ENCODE measurements at regions not wholly inside any gene's neighbourhood (a gene's known extent, or its start where the extent isn't known, plus 50 kb on each side); places are given as distances from the start of the nearest gene placed in this dataset.

- TF ChIP-seq AR (CRISPR knock-in tag; IDR thresholded peaks at IDR 0.05) (no peak), CREB1 (CRISPR knock-in tag; IDR thresholded peaks at IDR 0.05) (no peak), PRRX2 (CRISPR knock-in tag; IDR thresholded peaks at IDR 0.05) (no peak)
Observed at GRCh38 chr9:115262477-115262876, 144.5 kb upstream of the TNC start (continued).

GRCh38 chr9:115262952-115263351, 145.0 kb upstream of the TNC start:
- Mint-ChIP-seq H3K27me3 (ENCODE audit: low read depth) (no peaks in the 10 kb centered on the region), H3K4me1 (no peaks in the 10 kb centered on the region), H3K4me3 (no peak overlapping the region), H3K36me3 (no peaks in the 10 kb centered on the region), H3K27ac (no peak overlapping the region), H3K9me3 (peaks cover 3% of the 10 kb centered on the region; the same call in 1 of the 2 replicates)
- DNase-seq (ENCODE audit: low spot score) (no peak), ATAC-seq (no peak)
- TF ChIP-seq ZBTB21 (CRISPR knock-in tag; IDR thresholded peaks at IDR 0.05; ENCODE audit: borderline replicate concordance) (no peak), IRF1 (CRISPR knock-in tag; IDR thresholded peaks at IDR 0.05) (no peak), STAT6 (CRISPR knock-in tag; conservative IDR thresholded peaks at IDR 0.05; ENCODE audit: low read depth) (no peak), RELA (CRISPR knock-in tag; IDR thresholded peaks at IDR 0.05; ENCODE audit: borderline replicate concordance) (no peak), NR2C2 (CRISPR knock-in tag; IDR thresholded peaks at IDR 0.05) (no peak), OVOL2 (CRISPR knock-in tag; IDR thresholded peaks at IDR 0.05; ENCODE audit: borderline replicate concordance) (no peak), HMGXB4 (CRISPR knock-in tag; IDR thresholded peaks at IDR 0.05) (no peak), ATF3 (CRISPR knock-in tag; conservative IDR thresholded peaks at IDR 0.05) (no peak), ZMAT4 (CRISPR knock-in tag; IDR thresholded peaks at IDR 0.05) (no peak), NR1H2 (CRISPR knock-in tag; IDR thresholded peaks at IDR 0.05) (no peak), ATF1 (CRISPR knock-in tag; IDR thresholded peaks at IDR 0.05) (no peak), ZNF219 (CRISPR knock-in tag; IDR thresholded peaks at IDR 0.05; ENCODE audit: borderline replicate concordance) (no peak), TP53 (CRISPR knock-in tag; IDR thresholded peaks at IDR 0.05) (no peak), PRRX2 (CRISPR knock-in tag; IDR thresholded peaks at IDR 0.05) (no peak), CTCF (IDR thresholded peaks at IDR 0.05) (no peak), JUN (CRISPR knock-in tag; IDR thresholded peaks at IDR 0.05) (no peak), ZNF425 (CRISPR knock-in tag; conservative IDR thresholded peaks at IDR 0.05) (no peak), NFYB (CRISPR knock-in tag; conservative IDR thresholded peaks at IDR 0.05; ENCODE audit: low read depth) (no peak), MLX (CRISPR knock-in tag; IDR thresholded peaks at IDR 0.05) (no peak)
- ChIA-PET CTCF (no interaction called here), POLR2A (no interaction called here)
